ENCODE measurements at regions not wholly inside any gene's neighbourhood (a gene's known extent, or its start where the extent isn't known, plus 50 kb on each side); places are given as distances from the start of the nearest gene placed in this dataset.

- DNase-seq (ENCODE audit: low read depth, low spot score): no peak
Observed at GRCh38 chr15:93880358-93880757, 351.0 kb upstream of the MCTP2 start.

- DNase-seq (ENCODE audit: low read depth, low spot score): no peak
Observed at GRCh38 chr15:93870583-93870982, 360.8 kb upstream of the MCTP2 start.

DNA sequence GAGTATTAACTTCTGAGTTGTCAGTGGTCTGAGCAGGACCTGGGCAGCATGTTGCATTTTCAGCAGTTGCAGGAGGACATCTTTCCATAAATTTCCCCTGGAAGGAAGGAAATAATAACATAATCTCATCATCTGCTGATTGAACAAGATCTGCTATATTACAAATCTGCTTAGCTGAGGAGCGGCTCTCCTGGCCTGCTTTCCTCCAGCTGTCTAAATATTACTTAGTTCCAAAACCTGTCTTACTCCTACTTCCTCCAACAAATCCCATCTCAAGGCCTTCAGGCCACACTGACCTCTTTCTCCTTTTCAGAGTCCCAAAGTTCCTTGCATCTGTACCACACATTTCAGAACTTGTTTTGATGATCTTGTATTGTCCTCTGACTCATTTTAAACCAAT is 364.4 kb upstream of the MCTP2 start:
- no peak for DNase-seq (ENCODE audit: low read depth, low spot score)

DNA sequence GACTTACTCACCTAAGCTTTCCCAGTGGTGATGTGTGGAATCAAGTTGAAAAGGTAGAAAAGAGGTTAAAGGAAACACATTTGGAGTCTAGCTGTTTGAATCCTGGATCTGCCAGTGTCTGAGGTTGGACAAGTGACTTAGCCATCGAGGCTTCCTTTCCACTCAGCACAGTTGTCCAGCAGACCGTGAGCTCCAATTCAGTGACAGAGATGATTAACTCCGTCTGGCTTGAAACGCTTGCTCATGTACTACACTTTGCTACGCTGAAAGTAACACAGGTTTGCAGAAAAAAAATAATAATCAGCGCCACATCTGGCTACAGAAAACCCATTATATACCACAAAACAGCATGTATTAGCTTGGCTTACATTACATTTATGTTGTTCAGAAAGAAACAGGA is 364.9 kb upstream of the MCTP2 start:
- DNase-seq (ENCODE audit: low read depth, low spot score): no peak

DNA sequence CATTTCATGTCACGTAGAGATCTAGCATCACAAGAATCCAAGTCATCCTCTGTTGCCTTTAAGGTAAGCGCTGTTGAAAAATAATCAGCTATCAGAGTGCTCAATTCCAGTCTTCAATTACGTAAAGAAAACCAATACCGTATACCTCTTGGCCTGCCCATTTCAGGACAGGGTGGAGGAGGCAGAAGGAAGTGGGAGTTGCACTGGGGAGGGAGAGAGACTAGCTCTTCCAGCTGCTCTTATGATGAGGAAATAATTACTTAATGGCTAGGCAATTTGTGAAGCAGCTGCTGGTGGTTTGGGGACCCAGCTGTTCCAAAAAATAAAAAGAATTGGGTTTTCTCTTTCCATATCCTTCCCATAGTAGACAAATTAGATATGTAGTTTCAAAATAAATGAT is 365.8 kb upstream of the MCTP2 start:
- DNase-seq (ENCODE audit: low read depth, low spot score): no peak

DNA sequence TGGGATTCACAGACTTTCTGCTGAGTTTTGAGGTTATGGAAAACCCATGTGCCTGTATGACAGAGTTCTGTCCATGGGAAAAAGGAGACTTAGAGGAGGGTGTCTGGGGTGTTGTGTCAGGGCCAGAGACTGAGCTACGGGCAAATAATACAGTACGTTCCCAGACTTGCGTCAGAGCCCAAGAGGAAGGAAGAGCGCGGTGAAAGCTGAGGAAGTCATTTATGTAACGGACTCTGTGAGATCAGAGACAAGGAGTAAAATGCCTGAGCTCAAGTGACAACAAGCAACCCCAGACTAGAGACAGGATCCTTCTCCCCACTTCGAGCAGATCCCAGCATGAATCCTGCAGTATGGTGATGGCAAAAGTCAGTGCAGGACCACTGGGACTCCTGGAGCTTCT is 368.6 kb upstream of the MCTP2 start:
- no peak for DNase-seq (ENCODE audit: low read depth, low spot score)

GRCh38 chr15:93861956-93862741 is 369.2 kb upstream of the MCTP2 start:
- DNase-seq (ENCODE audit: low read depth, low spot score): no peak

DNA sequence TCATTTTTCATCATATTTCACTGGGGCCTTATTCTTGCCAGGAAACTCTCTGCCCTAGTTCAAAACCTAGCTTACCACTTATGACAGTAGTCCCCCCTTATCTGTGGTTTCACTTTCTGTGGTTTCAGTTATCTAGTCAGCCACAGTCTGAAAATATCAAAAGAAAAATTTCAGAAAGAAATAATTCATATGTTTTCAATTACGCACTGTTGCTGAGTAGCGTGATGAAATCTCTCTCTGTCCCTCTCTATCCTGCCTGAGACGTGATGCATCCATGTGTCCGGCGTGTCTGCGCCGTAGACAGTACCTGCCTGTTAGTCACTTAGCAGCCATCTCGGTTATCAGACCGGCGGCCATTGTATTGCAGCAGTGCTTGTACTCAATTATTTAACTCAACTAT is 369.9 kb upstream of the MCTP2 start:
- DNase-seq (ENCODE audit: low read depth, low spot score): no peak

DNA sequence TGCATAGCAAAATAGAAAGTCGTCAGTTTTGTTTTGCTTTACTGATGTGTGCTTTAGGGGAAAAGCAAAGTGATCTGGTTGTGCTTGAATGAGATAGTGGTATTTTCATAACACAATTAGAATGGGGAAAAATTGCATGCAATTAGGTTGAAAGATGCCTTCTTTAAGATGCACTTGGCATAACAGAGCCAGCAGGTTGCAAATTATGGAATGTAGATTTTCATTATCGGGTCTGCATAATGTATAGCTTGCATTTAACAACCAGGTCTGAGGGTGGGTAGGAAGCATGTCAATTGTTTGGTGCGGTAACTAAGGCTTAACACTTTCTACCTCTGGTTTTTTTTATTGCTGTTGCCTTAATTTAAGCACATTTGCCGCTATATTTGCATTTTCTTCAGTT is 370.7 kb upstream of the MCTP2 start:
- DNase-seq (ENCODE audit: low read depth, low spot score): no peak

- no peak for DNase-seq (ENCODE audit: low read depth, low spot score)
Observed at GRCh38 chr15:93859176-93859575, 372.2 kb upstream of the MCTP2 start.

- no peak for DNase-seq (ENCODE audit: low read depth, low spot score)
Observed at GRCh38 chr15:93855181-93855826, 376.1 kb upstream of the MCTP2 start.

DNA sequence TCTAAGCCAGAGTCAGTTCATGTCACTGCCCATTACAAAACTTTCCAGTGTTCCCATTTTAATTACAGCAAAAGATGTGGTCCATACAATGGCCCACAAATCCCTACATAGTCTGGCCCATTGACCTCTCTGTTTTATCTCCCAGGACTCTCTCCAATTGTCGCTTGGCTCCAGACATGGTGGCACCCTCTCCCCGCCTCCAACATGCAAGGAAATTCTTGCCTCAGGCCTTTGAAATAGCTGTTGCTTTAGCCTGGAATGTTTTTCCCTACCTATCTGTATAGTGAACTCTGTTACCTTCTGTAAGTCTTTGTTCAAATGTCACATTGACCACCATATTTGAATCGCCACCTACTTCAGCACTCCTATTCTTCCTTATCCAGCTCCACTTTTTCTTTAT is 377.3 kb upstream of the MCTP2 start:
- peak; percentile 23 for DNase-seq (ENCODE audit: low read depth, low spot score)

DNA sequence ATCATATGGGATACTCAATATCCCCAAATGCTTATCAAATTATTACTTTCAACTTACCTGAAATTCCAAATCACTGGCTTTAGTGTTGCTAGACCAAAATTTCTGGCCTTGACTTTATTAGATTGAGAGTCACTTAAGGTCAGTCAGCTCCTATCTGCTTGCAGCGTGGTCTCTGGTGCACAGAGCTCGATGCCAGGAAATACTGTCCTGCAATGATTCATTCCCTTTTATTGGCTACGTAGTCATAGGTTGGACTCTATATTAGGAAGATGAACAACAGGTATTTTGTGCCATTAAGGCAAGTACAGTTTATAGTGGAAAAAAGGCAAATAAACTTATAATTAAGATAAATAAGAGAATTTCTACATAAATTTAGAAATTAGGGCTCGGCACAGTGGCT is 378.6 kb upstream of the MCTP2 start:
- no peak for DNase-seq (ENCODE audit: low read depth, low spot score)

- DNase-seq (ENCODE audit: low read depth, low spot score): no peak
Observed at GRCh38 chr15:93848490-93848889, 382.9 kb upstream of the MCTP2 start.

GRCh38 chr15:93848076-93848475 is 383.3 kb upstream of the MCTP2 start:
- no peak for DNase-seq (ENCODE audit: low read depth, low spot score)

DNA sequence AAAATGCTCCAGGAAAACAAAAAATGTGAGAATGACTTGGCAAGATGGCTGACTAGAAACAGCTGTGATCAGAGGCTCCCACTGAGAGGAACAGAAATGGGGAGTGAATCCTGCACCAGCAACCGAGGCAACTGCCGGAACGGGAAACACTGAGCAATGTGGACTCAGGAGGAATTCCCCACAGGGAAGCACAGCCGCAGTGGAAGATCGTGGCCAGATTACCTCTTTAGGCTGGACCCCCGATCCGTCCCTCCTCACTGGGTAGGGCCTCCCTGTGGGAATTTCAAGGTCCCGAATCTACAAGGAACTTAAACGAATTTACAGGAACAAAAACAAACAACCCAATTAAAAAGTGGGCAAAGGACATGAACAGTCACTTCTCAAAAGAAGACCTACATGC is 385.2 kb upstream of the MCTP2 start:
- no peak for DNase-seq (ENCODE audit: low read depth, low spot score)

GRCh38 chr15:93837450-93837849 is 393.9 kb upstream of the MCTP2 start:
- peak; percentile 27 for DNase-seq (ENCODE audit: low read depth, low spot score)

- peak; percentile 57 for DNase-seq (ENCODE audit: low read depth, low spot score)
Observed at GRCh38 chr15:93835344-93835743, 396.0 kb upstream of the MCTP2 start.

- DNase-seq (ENCODE audit: low read depth, low spot score): no peak
Observed at GRCh38 chr15:93831641-93832040, 399.7 kb upstream of the MCTP2 start.

- peak; percentile 22 for DNase-seq (ENCODE audit: low read depth, low spot score)
Observed at GRCh38 chr15:93830221-93831080, 400.9 kb upstream of the MCTP2 start.

DNA sequence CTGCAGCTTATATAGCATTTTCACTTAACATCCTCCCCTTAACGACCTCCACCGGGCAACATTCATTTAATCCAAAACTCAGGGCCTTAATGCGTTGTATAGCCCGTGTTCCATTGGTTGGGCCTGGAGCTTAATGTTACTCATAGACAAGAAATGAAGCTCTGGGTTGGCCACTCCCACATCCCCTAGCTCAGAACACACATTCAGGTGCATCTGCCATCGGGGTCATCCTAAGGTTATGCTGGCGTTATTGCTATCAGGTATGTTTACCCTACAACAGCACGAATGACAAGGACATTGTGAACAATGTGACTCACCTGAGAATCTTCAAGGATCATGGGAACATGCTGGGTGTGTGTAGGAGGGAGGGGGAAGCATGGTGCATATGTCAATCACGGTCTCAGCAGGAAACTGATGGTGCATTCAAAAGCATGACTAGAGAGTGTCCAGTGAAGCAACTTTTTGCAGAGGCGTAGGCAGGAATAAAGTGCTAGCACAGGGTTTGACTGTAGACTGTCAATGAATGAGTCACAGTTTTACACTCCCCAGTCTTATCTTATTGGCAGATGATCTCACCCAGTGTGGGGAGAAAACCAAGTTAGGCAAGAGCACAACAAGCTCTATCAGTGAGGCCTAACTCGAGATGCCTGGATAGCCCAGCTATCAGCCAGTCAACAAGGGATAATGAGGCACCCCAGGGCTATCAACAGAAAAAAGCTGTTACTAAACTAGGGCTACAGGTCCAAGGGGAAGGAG is 402.1 kb upstream of the MCTP2 start:
- DNase-seq (ENCODE audit: low read depth, low spot score): peak; percentile 93

- no peak for DNase-seq (ENCODE audit: low read depth, low spot score)
Observed at GRCh38 chr15:93826790-93827189, 404.6 kb upstream of the MCTP2 start.

All from ELF-1 (cell line).